ENCODE measurements at regions not wholly inside any gene's neighbourhood (a gene's known extent, or its start where the extent isn't known, plus 50 kb on each side); places are given as distances from the start of the nearest gene placed in this dataset.
"Not testable (repeated sequence)": the region's sequence is repeated elsewhere in the genome, so short reads cannot be mapped to it uniquely, and the experiment has no call there.

GRCh38 chr11:87764075-87764474, 411.2 kb downstream of the RAB38 start:
- not testable (repeated sequence) for H3K18ac ChIP-seq (ENCODE audit: low read depth in 1 of 2, low read length in 2 of 2); H2BK120ac ChIP-seq (ENCODE audit: low read depth, low read length); H3K9ac ChIP-seq (ENCODE audit: low read length); H2BK12ac ChIP-seq (ENCODE audit: low read length in 2 of 2); DNase-seq; H3K4me1 ChIP-seq (ENCODE audit: control insufficient read depth, insufficient read depth, low read depth, low read length); H2AFZ ChIP-seq (ENCODE audit: low read depth, low read length); H3K79me1 ChIP-seq (replicated peaks; ENCODE audit: low read length, poor library complexity, severe bottlenecking); H4K8ac ChIP-seq (ENCODE audit: low read length); H3K4ac ChIP-seq (ENCODE audit: low read depth in 1 of 2, low read length in 2 of 2); H3K4me3 ChIP-seq (ENCODE audit: insufficient read depth in 1 of 2, low read depth in 1 of 2, low read length in 2 of 2); H3K14ac ChIP-seq (ENCODE audit: low read length in 2 of 2); H3K36me3 ChIP-seq (ENCODE audit: control insufficient read depth in 1 of 2, insufficient read depth in 2 of 2, low read depth in 1 of 2, low read length in 2 of 2); H3K27me3 ChIP-seq (ENCODE audit: control insufficient read depth in 1 of 2, insufficient read depth in 1 of 2, low read length in 2 of 2); H3K4me2 ChIP-seq (ENCODE audit: low read length, poor library complexity, severe bottlenecking); H2AK5ac ChIP-seq (ENCODE audit: low read length, severe bottlenecking); H4K91ac ChIP-seq (ENCODE audit: low read length); H2BK15ac ChIP-seq (ENCODE audit: low read depth, poor library complexity, severe bottlenecking); H3K23ac ChIP-seq (ENCODE audit: low read length in 2 of 2); H2BK5ac ChIP-seq (ENCODE audit: low read depth, low read length, poor library complexity, severe bottlenecking); H3K27ac ChIP-seq (ENCODE audit: low read length, poor library complexity, severe bottlenecking); H3K9me3 ChIP-seq (ENCODE audit: control insufficient read depth, low read length)
- WGBS: 70% methylated on average over 9 of the region's 9 CpGs

- Histone ChIP-seq H4K91ac (ENCODE audit: low read length) (no peak overlapping the region), H3K18ac (ENCODE audit: low read depth in 1 of 2, low read length in 2 of 2) (no peak overlapping the region), H3K4me1 (ENCODE audit: control insufficient read depth, insufficient read depth, low read depth, low read length) (no peaks in the 10 kb centered on the region), H2BK5ac (ENCODE audit: low read depth, low read length, poor library complexity, severe bottlenecking) (no peak overlapping the region), H3K23ac (ENCODE audit: low read length in 2 of 2) (no peak overlapping the region), H3K4me2 (ENCODE audit: low read length, poor library complexity, severe bottlenecking) (no peak overlapping the region), H3K4ac (ENCODE audit: low read depth in 1 of 2, low read length in 2 of 2) (no peak overlapping the region), H4K8ac (ENCODE audit: low read length) (no peak overlapping the region), H3K36me3 (ENCODE audit: control insufficient read depth in 1 of 2, insufficient read depth in 2 of 2, low read depth in 1 of 2, low read length in 2 of 2) (no peaks in the 10 kb centered on the region), H2BK12ac (ENCODE audit: low read length in 2 of 2) (no peak overlapping the region), H2BK120ac (ENCODE audit: low read depth, low read length) (no peak overlapping the region), H3K14ac (ENCODE audit: low read length in 2 of 2) (no peak overlapping the region), H2AK5ac (ENCODE audit: low read length, severe bottlenecking) (no peak overlapping the region), H2AFZ (ENCODE audit: low read depth, low read length) (no peak overlapping the region), H3K79me1 (replicated peaks; ENCODE audit: low read length, poor library complexity, severe bottlenecking) (no peaks in the 10 kb centered on the region), H3K9ac (ENCODE audit: low read length) (no peak overlapping the region), H2BK15ac (ENCODE audit: low read depth, poor library complexity, severe bottlenecking) (no peak overlapping the region), H3K27me3 (ENCODE audit: control insufficient read depth in 1 of 2, insufficient read depth in 1 of 2, low read length in 2 of 2) (no peaks in the 10 kb centered on the region), H3K27ac (ENCODE audit: low read length, poor library complexity, severe bottlenecking) (no peak overlapping the region), H3K4me3 (ENCODE audit: insufficient read depth in 1 of 2, low read depth in 1 of 2, low read length in 2 of 2) (no peak overlapping the region), H3K9me3 (ENCODE audit: control insufficient read depth, low read length) (no peaks in the 10 kb centered on the region)
- DNase-seq: no peak
- WGBS: no CpG with 5 or more reads among the region's 1 CpG
Measured at GRCh38 chr11:87754685-87755084, 420.6 kb downstream of the RAB38 start.

- no peak overlapping the region for H2AK5ac ChIP-seq (ENCODE audit: low read length, severe bottlenecking)
- no peaks in the 10 kb centered on the region for H3K36me3 ChIP-seq (ENCODE audit: control insufficient read depth in 1 of 2, insufficient read depth in 2 of 2, low read depth in 1 of 2, low read length in 2 of 2)
- no peak overlapping the region for H3K14ac ChIP-seq (ENCODE audit: low read length in 2 of 2)
- no peak overlapping the region for H2BK5ac ChIP-seq (ENCODE audit: low read depth, low read length, poor library complexity, severe bottlenecking)
- no peak overlapping the region for H2BK120ac ChIP-seq (ENCODE audit: low read depth, low read length)
- no peak overlapping the region for H2BK15ac ChIP-seq (ENCODE audit: low read depth, poor library complexity, severe bottlenecking)
- no peak overlapping the region for H2BK12ac ChIP-seq (ENCODE audit: low read length in 2 of 2)
- no peaks in the 10 kb centered on the region for H3K9me3 ChIP-seq (ENCODE audit: control insufficient read depth, low read length)
- no peak overlapping the region for H3K9ac ChIP-seq (ENCODE audit: low read length)
- H3K4me3 ChIP-seq (ENCODE audit: insufficient read depth in 1 of 2, low read depth in 1 of 2, low read length in 2 of 2): no peak overlapping the region
- no peak overlapping the region for H3K27ac ChIP-seq (ENCODE audit: low read length, poor library complexity, severe bottlenecking)
- no peak overlapping the region for H3K4me2 ChIP-seq (ENCODE audit: low read length, poor library complexity, severe bottlenecking)
- no peak for DNase-seq
- H3K79me1 ChIP-seq (replicated peaks; ENCODE audit: low read length, poor library complexity, severe bottlenecking): no peaks in the 10 kb centered on the region
- H4K8ac ChIP-seq (ENCODE audit: low read length): no peak overlapping the region
- no peak overlapping the region for H3K4ac ChIP-seq (ENCODE audit: low read depth in 1 of 2, low read length in 2 of 2)
- no peak overlapping the region for H3K23ac ChIP-seq (ENCODE audit: low read length in 2 of 2)
- no peak overlapping the region for H4K91ac ChIP-seq (ENCODE audit: low read length)
- WGBS: 44% methylated on average over 1 of the region's 2 CpGs
- H3K18ac ChIP-seq (ENCODE audit: low read depth in 1 of 2, low read length in 2 of 2): no peak overlapping the region
- no peak overlapping the region for H2AFZ ChIP-seq (ENCODE audit: low read depth, low read length)
- no peaks in the 10 kb centered on the region for H3K4me1 ChIP-seq (ENCODE audit: control insufficient read depth, insufficient read depth, low read depth, low read length)
- no peaks in the 10 kb centered on the region for H3K27me3 ChIP-seq (ENCODE audit: control insufficient read depth in 1 of 2, insufficient read depth in 1 of 2, low read length in 2 of 2)
Measured at GRCh38 chr11:87753143-87753542, 422.1 kb downstream of the RAB38 start.

- Histone ChIP-seq H3K27me3 (ENCODE audit: control insufficient read depth in 1 of 2, insufficient read depth in 1 of 2, low read length in 2 of 2) (no peaks in the 10 kb centered on the region), H2BK15ac (ENCODE audit: low read depth, poor library complexity, severe bottlenecking) (no peak overlapping the region), H4K91ac (ENCODE audit: low read length) (no peak overlapping the region), H3K9me3 (ENCODE audit: control insufficient read depth, low read length) (no peaks in the 10 kb centered on the region), H3K4me2 (ENCODE audit: low read length, poor library complexity, severe bottlenecking) (no peak overlapping the region), H3K9ac (ENCODE audit: low read length) (no peak overlapping the region), H4K8ac (ENCODE audit: low read length) (no peak overlapping the region), H3K4me1 (ENCODE audit: control insufficient read depth, insufficient read depth, low read depth, low read length) (no peaks in the 10 kb centered on the region), H3K14ac (ENCODE audit: low read length in 2 of 2) (no peak overlapping the region), H3K27ac (ENCODE audit: low read length, poor library complexity, severe bottlenecking) (no peak overlapping the region), H2BK5ac (ENCODE audit: low read depth, low read length, poor library complexity, severe bottlenecking) (no peak overlapping the region), H3K79me1 (replicated peaks; ENCODE audit: low read length, poor library complexity, severe bottlenecking) (no peaks in the 10 kb centered on the region), H2AFZ (ENCODE audit: low read depth, low read length) (no peak overlapping the region), H2BK12ac (ENCODE audit: low read length in 2 of 2) (no peak overlapping the region), H3K36me3 (ENCODE audit: control insufficient read depth in 1 of 2, insufficient read depth in 2 of 2, low read depth in 1 of 2, low read length in 2 of 2) (no peaks in the 10 kb centered on the region), H3K23ac (ENCODE audit: low read length in 2 of 2) (no peak overlapping the region), H2BK120ac (ENCODE audit: low read depth, low read length) (no peak overlapping the region), H3K4me3 (ENCODE audit: insufficient read depth in 1 of 2, low read depth in 1 of 2, low read length in 2 of 2) (no peak overlapping the region), H3K4ac (ENCODE audit: low read depth in 1 of 2, low read length in 2 of 2) (no peak overlapping the region), H2AK5ac (ENCODE audit: low read length, severe bottlenecking) (no peak overlapping the region), H3K18ac (ENCODE audit: low read depth in 1 of 2, low read length in 2 of 2) (no peak overlapping the region)
- WGBS: 7% methylated on average over 2 of the region's 2 CpGs
- no peak for DNase-seq
Measured at GRCh38 chr11:87743007-87743406, 432.2 kb downstream of the RAB38 start.
